Adrenal gland (tissue), 9 donors: ENCODE measurements at regions not wholly inside any gene's neighbourhood (a gene's known extent, or its start where the extent isn't known, plus 50 kb on each side); places are given as distances from the start of the nearest gene placed in this dataset.

ENCODE experiments used
- DNase-seq, 7 donors: peaks; one replicate each; pipeline ENCODE4 v3.0.0-alpha.2; 2019 to 2020
- H3K27ac ChIP-seq, 5 donors: fragments of 200-600 bp; sonication (generic) in 4 of 5; 1 replicate in 3 of 5; 2 replicates in 2 of 5; pipeline versions ENCODE4 v1.5.1 to v1.8.0; 2016 to 2020; ENCODE audit warnings: mild to moderate bottlenecking in 1 of 5
- H3K27me3 ChIP-seq: fragments of 200-600 bp; 2 replicates; pipeline ENCODE4 v1.8.0; 2021
- H3K36me3 ChIP-seq, 2 donors: fragments of 200-600 bp; replicated peaks in 1 of 2; 1 replicate in 1 of 2; 2 replicates in 1 of 2; pipeline versions ENCODE4 v1.5.1 to v1.8.0; 2018 to 2022
- H3K4me1 ChIP-seq, 2 donors: fragments of 200-600 bp; replicated peaks in 1 of 2; 1 replicate in 1 of 2; 2 replicates in 1 of 2; pipeline versions ENCODE4 v1.5.1 to v1.8.0; 2018 to 2021
- H3K4me3 ChIP-seq, 4 donors: fragments of 200-600 bp; sonication (generic) in 3 of 4; one replicate each; pipeline ENCODE4 v1.5.1; 2016 to 2018
- H3K9me3 ChIP-seq, 3 donors: fragments of 200-600 bp; sonication (generic) in 1 of 3; replicated peaks in 1 of 3; 1 replicate in 2 of 3; 2 replicates in 1 of 3; pipeline versions ENCODE4 v1.5.1 to v1.8.0; 2016 to 2021
- CTCF ChIP-seq, 6 experiments: fragments of 450-650 bp in 4 of 6; fragments of 200-600 bp in 2 of 6; sonication (generic) in 1 of 6; IDR thresholded peaks; 1 replicate in 5 of 6; 2 replicates in 1 of 6; pipeline versions ENCODE4 v1.5.1 to v1.8.0; 2016 to 2021; ENCODE audit warnings: antibody characterized with exemption in 6 of 6, mild to moderate bottlenecking in 2 of 6, moderate library complexity in 1 of 6
- POLR2A ChIP-seq, 2 donors: fragments of 450-650 bp; IDR thresholded peaks; one replicate each; pipeline ENCODE4 v1.6.1; 2017; ENCODE audit warnings: antibody characterized with exemption in 2 of 2, mild to moderate bottlenecking in 2 of 2, moderate library complexity in 1 of 2
- WGBS, 4 donors: extraction: QIAGEN DNeasy Blood & Tissue Kit in 2 of 4; methylation state at CpG; one replicate each; pipeline versions ENCODE4 v1.1.5 to v1.1.7; 2013 to 2017; 5-methylcytosine and 5-hydroxymethylcytosine counted together
- intact Hi-C, 2 donors: fragments of 100-400 bp; cut with DNase I; formaldehyde crosslinking; loops; one replicate each; pipeline versions ENCODE4 v1.14.1 to v1.15.0; 2022 to 2023
- donor health status: healthy with polysubstance abuse.
- donor health status: Bipolar disorder and iron deficiency.
- donor health status: DM: yes; HTN: yes; CAD: no.
- donor health status: DM: no; HTN: no; CAD: no.
- donor health status: DM: no; HTN: no; CAD: no.

GRCh38 chr9:7451062-7451461, 348.5 kb downstream of the DMAC1 start:
- no peak overlapping the region for H3K27ac ChIP-seq
- 66 to 73% (median 67%) methylated on average over 3 of the region's 3 CpGs for WGBS, 4 donors
- intact Hi-C loops, result no loop called here

GRCh38 chr9:7443541-7443940, 356.0 kb downstream of the DMAC1 start:
- H3K27me3 ChIP-seq, result no peaks in the 10 kb centered on the region
- H3K9me3 ChIP-seq, result no peaks in the 10 kb centered on the region
- intact Hi-C loops, result no loop called here
- no peak overlapping the region for H3K27ac ChIP-seq
- WGBS, 4 donors, result 67 to 84% (median 79%) methylated on average over 1 of the region's 1 CpG
- no peak overlapping the region for H3K4me3 ChIP-seq
- H3K36me3 ChIP-seq, result no peaks in the 10 kb centered on the region
- TF ChIP-seq POLR2A (IDR thresholded peaks at IDR 0.05) (no peak), CTCF (IDR thresholded peaks at IDR 0.05) (no peak)
- DNase-seq, result no peak
- no peaks in the 10 kb centered on the region for H3K4me1 ChIP-seq

More at GRCh38 chr9:7451062-7451461, 348.5 kb downstream of the DMAC1 start:
- Histone ChIP-seq H3K36me3 (no peaks in the 10 kb centered on the region), H3K4me3 (no peak overlapping the region), H3K27me3 (no peaks in the 10 kb centered on the region), H3K9me3 (no peaks in the 10 kb centered on the region), H3K4me1 (no peaks in the 10 kb centered on the region)
- DNase-seq, result no peak
- TF ChIP-seq POLR2A (IDR thresholded peaks at IDR 0.05), result no peak
- no peak for TF ChIP-seq CTCF (IDR thresholded peaks at IDR 0.05)

- no peak overlapping the region for H3K4me3 ChIP-seq
- intact Hi-C loops, result no loop called here
- no peaks in the 10 kb centered on the region for H3K36me3 ChIP-seq
- H3K27me3 ChIP-seq, result no peaks in the 10 kb centered on the region
- TF ChIP-seq POLR2A (IDR thresholded peaks at IDR 0.05) (no peak), CTCF (IDR thresholded peaks at IDR 0.05) (no peak)
- no peak overlapping the region for H3K27ac ChIP-seq
- no peaks in the 10 kb centered on the region for H3K4me1 ChIP-seq
- DNase-seq, result no peak
- H3K9me3 ChIP-seq, result no peaks in the 10 kb centered on the region
These were observed 360.1 kb downstream of the DMAC1 start for GRCh38 chr9:7439355-7439995.

GRCh38 chr9:7436754-7437153, 362.8 kb downstream of the DMAC1 start:
- 58 to 91% (median 86%) methylated on average over 2 of the region's 2 CpGs for whole genome bisulfite sequencing, 4 donors
- no peaks in the 10 kb centered on the region for H3K9me3 ChIP-seq

More at GRCh38 chr9:7436754-7437153, 362.8 kb downstream of the DMAC1 start:
- Histone ChIP-seq H3K27me3 (no peaks in the 10 kb centered on the region), H3K4me3 (no peak overlapping the region), H3K36me3 (no peaks in the 10 kb centered on the region), H3K4me1 (no peaks in the 10 kb centered on the region), H3K27ac (no peak overlapping the region)
- intact Hi-C loops, result no loop called here
- DNase-seq, result no peak
- no peak for TF ChIP-seq CTCF (IDR thresholded peaks at IDR 0.05)
- TF ChIP-seq POLR2A (IDR thresholded peaks at IDR 0.05), result no peak
